Loucy (cell line): ENCODE measurements at regions not wholly inside any gene's neighbourhood (a gene's known extent, or its start where the extent isn't known, plus 50 kb on each side); places are given as distances from the start of the nearest gene placed in this dataset.

Experiments
- H2AFZ ChIP-seq: fragments of 200-600 bp; sonication (generic); 2 replicates; pipeline ENCODE4 v1.6.0; 2016; ENCODE audit warnings: antibody characterized with exemption, mild to moderate bottlenecking, low read length, moderate library complexity
- H3F3A ChIP-seq: fragments of 200-600 bp; 2 replicates; pipeline ENCODE4 v1.6.0; 2016; ENCODE audit warnings: antibody characterized with exemption, low read depth, mild to moderate bottlenecking
- H3K27me3 ChIP-seq: fragments of 200-600 bp; sonication (generic); 2 replicates; pipeline ENCODE4 v1.6.1; 2014; ENCODE audit warnings: low read length, mild to moderate bottlenecking; ENCODE audit not compliant: insufficient read depth, poor library complexity, severe bottlenecking
- H3K36me3 ChIP-seq: fragments of 200-600 bp; sonication (generic); 2 replicates; pipeline ENCODE4 v1.6.1; 2016; ENCODE audit warnings: low read length; ENCODE audit not compliant: insufficient read depth
- H3K4me1 ChIP-seq: fragments of 200-600 bp; sonication (generic); 2 replicates; pipeline ENCODE4 v1.5.1; 2014; ENCODE audit warnings: low read length, mild to moderate bottlenecking; ENCODE audit not compliant: insufficient read depth, poor library complexity, severe bottlenecking
- H3K4me2 ChIP-seq: fragments of 200-600 bp; sonication (generic); 2 replicates; pipeline ENCODE4 v1.6.0; 2014; ENCODE audit warnings: antibody characterized with exemption, low read length, low read depth, mild to moderate bottlenecking; ENCODE audit not compliant: poor library complexity, severe bottlenecking
- H3K4me3 ChIP-seq: fragments of 200-600 bp; sonication (generic); 2 replicates; pipeline ENCODE4 v1.5.1; 2014; ENCODE audit warnings: low read length, mild to moderate bottlenecking, mixed read lengths; ENCODE audit not compliant: poor library complexity, severe bottlenecking
- H3K79me2 ChIP-seq: fragments of 200-600 bp; sonication (generic); 2 replicates; pipeline ENCODE4 v1.6.1; 2014; ENCODE audit warnings: low read length; ENCODE audit not compliant: insufficient read depth
- H3K9ac ChIP-seq: fragments of 200-600 bp; sonication (generic); 2 replicates; pipeline ENCODE4 v1.6.0; 2014; ENCODE audit warnings: mild to moderate bottlenecking, low read depth, low read length, moderate library complexity; ENCODE audit not compliant: poor library complexity, severe bottlenecking
- H3K9me2 ChIP-seq: fragments of 200-600 bp; sonication (generic); replicated peaks from 2 replicates; pipeline ENCODE4 v1.6.1; 2016; ENCODE audit warnings: low read depth, low read length, mixed read lengths
- H3K9me3 ChIP-seq: fragments of 200-600 bp; sonication (generic); 2 replicates; pipeline ENCODE4 v1.6.1; 2014; ENCODE audit warnings: mild to moderate bottlenecking, antibody characterized with exemption, low read length, low read depth; ENCODE audit not compliant: insufficient read depth
- H4K20me1 ChIP-seq: fragments of 200-600 bp; sonication (generic); 2 replicates; pipeline ENCODE4 v1.6.0; 2014; ENCODE audit warnings: antibody characterized with exemption, low read length, mild to moderate bottlenecking; ENCODE audit not compliant: insufficient read depth, poor library complexity, severe bottlenecking
- EZH2phosphoT487 ChIP-seq: fragments of 200-600 bp; IDR thresholded peaks from 2 replicates; pipeline ENCODE4 v1.6.1; 2018; ENCODE audit warnings: antibody characterized with exemption, mild to moderate bottlenecking, moderate library complexity, borderline replicate concordance
- TF ChIP-seq, protein P1 (sequence below): fragments of 200-600 bp; sonication (generic); conservative IDR thresholded peaks from 2 replicates; pipeline ENCODE4 v1.5.1; 2014; ENCODE audit warnings: mild to moderate bottlenecking, antibody characterized with exemption, low read length

GRCh38 chr12:24749171-24749570, 199.7 kb downstream of the BCAT1 start:
- H3K9me2 ChIP-seq: no peaks in the 10 kb centered on the region
- H3K27me3 ChIP-seq: no peaks in the 10 kb centered on the region
- no peaks in the 10 kb centered on the region for H3K9me3 ChIP-seq
- H3F3A ChIP-seq: no peaks in the 10 kb centered on the region
- H3K79me2 ChIP-seq: no peaks in the 10 kb centered on the region
- no peak overlapping the region for H3K4me3 ChIP-seq
- H3K9ac ChIP-seq: no peak overlapping the region
- no peaks in the 10 kb centered on the region for H4K20me1 ChIP-seq
- H3K4me2 ChIP-seq: no peak overlapping the region
- H3K36me3 ChIP-seq: no peaks in the 10 kb centered on the region
- TF ChIP-seq, protein P1, sequence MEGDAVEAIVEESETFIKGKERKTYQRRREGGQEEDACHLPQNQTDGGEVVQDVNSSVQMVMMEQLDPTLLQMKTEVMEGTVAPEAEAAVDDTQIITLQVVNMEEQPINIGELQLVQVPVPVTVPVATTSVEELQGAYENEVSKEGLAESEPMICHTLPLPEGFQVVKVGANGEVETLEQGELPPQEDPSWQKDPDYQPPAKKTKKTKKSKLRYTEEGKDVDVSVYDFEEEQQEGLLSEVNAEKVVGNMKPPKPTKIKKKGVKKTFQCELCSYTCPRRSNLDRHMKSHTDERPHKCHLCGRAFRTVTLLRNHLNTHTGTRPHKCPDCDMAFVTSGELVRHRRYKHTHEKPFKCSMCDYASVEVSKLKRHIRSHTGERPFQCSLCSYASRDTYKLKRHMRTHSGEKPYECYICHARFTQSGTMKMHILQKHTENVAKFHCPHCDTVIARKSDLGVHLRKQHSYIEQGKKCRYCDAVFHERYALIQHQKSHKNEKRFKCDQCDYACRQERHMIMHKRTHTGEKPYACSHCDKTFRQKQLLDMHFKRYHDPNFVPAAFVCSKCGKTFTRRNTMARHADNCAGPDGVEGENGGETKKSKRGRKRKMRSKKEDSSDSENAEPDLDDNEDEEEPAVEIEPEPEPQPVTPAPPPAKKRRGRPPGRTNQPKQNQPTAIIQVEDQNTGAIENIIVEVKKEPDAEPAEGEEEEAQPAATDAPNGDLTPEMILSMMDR: no peak
- TF ChIP-seq EZH2phosphoT487: no peak
- no peaks in the 10 kb centered on the region for H3K4me1 ChIP-seq
- no peak overlapping the region for H2AFZ ChIP-seq

GRCh38 chr12:24748326-24748725, 200.6 kb downstream of the BCAT1 start:
- Histone ChIP-seq H3K9me2 (no peaks in the 10 kb centered on the region), H2AFZ (no peak overlapping the region), H3K4me2 (no peak overlapping the region), H3K4me3 (no peak overlapping the region), H3K27me3 (no peaks in the 10 kb centered on the region), H3K9ac (no peak overlapping the region), H3K79me2 (no peaks in the 10 kb centered on the region), H4K20me1 (no peaks in the 10 kb centered on the region), H3K4me1 (no peaks in the 10 kb centered on the region), H3K36me3 (no peaks in the 10 kb centered on the region), H3F3A (no peaks in the 10 kb centered on the region), H3K9me3 (no peaks in the 10 kb centered on the region)
- TF ChIP-seq, protein P1: no peak
- no peak for TF ChIP-seq EZH2phosphoT487

GRCh38 chr12:24746864-24747263, 202.0 kb downstream of the BCAT1 start:
- Histone ChIP-seq H3K9me3 (no peaks in the 10 kb centered on the region), H3K4me3 (no peak overlapping the region), H3K4me1 (peaks cover 10% of the 10 kb centered on the region), H3K4me2 (no peak overlapping the region), H2AFZ (no peak overlapping the region), H3K9me2 (no peaks in the 10 kb centered on the region), H3K27me3 (no peaks in the 10 kb centered on the region), H3K9ac (no peak overlapping the region), H3K79me2 (no peaks in the 10 kb centered on the region), H4K20me1 (no peaks in the 10 kb centered on the region), H3K36me3 (no peaks in the 10 kb centered on the region), H3F3A (no peaks in the 10 kb centered on the region)
- TF ChIP-seq, protein P1: no peak
- no peak for TF ChIP-seq EZH2phosphoT487
